SK-N-SH (cell line): ENCODE measurements at regions not wholly inside any gene's neighbourhood (a gene's known extent, or its start where the extent isn't known, plus 50 kb on each side); places are given as distances from the start of the nearest gene placed in this dataset.

Experiments used
- EP300 ChIP-seq, 2 experiments: IDR thresholded peaks; 2 replicates each; pipeline versions ENCODE4 v1.4.0 to v1.6.1; 2012; ENCODE audit warnings: borderline replicate concordance in 1 of 2, low read depth in 1 of 2, low read length in 1 of 2
- MXI1 ChIP-seq: IDR thresholded peaks from 2 replicates; pipeline ENCODE4 v1.6.1; 2012; ENCODE audit warnings: mild to moderate bottlenecking, low read depth, low read length, improper control_type of control experiment
- POLR2AphosphoS5 ChIP-seq: IDR thresholded peaks from 2 replicates; pipeline ENCODE4 v1.6.1; 2012; ENCODE audit warnings: low read depth, low read length
- SMC3 ChIP-seq: IDR thresholded peaks from 2 replicates; pipeline ENCODE4 v1.6.1; 2012; ENCODE audit warnings: low read depth, low read length, improper control_type of control experiment
- TF ChIP-seq, protein P1 (sequence below): fragments of 200-600 bp; sonication (generic); IDR thresholded peaks from 2 replicates; pipeline ENCODE4 v1.6.1; 2017; ENCODE audit warnings: antibody characterized with exemption, mild to moderate bottlenecking, moderate library complexity
- TF ChIP-seq, protein P2 (sequence below): IDR thresholded peaks from 2 replicates; pipeline ENCODE4 v1.4.0; 2012; ENCODE audit warnings: low read depth
- TF ChIP-seq, protein P3 (sequence below): fragments of 150-350 bp; IDR thresholded peaks from 2 replicates; pipeline ENCODE4 v1.6.1; 2017; ENCODE audit warnings: antibody characterized with exemption, low read length, low read depth, borderline replicate concordance

DNA sequence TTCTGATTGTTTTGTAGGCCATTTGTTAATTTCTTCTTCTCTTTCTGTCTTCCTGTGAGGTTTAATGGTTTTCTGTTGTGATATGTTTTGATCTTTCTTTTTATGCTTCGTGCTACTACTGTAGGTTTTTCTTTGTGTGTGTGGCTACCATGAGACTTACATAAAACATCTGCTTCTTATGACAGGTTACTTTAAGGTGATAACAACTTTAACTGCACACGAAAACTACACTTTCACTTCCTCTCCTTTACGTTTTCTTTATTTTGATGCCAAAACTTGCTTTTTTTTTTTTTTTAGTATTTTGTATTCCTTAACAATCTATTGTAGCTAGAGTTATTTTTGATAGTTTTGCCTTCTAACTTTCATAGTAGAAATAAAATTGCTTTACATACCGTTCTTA lies 691.3 kb downstream of the TSN start:
- TF ChIP-seq, protein P1, sequence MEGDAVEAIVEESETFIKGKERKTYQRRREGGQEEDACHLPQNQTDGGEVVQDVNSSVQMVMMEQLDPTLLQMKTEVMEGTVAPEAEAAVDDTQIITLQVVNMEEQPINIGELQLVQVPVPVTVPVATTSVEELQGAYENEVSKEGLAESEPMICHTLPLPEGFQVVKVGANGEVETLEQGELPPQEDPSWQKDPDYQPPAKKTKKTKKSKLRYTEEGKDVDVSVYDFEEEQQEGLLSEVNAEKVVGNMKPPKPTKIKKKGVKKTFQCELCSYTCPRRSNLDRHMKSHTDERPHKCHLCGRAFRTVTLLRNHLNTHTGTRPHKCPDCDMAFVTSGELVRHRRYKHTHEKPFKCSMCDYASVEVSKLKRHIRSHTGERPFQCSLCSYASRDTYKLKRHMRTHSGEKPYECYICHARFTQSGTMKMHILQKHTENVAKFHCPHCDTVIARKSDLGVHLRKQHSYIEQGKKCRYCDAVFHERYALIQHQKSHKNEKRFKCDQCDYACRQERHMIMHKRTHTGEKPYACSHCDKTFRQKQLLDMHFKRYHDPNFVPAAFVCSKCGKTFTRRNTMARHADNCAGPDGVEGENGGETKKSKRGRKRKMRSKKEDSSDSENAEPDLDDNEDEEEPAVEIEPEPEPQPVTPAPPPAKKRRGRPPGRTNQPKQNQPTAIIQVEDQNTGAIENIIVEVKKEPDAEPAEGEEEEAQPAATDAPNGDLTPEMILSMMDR = no peak
- TF ChIP-seq EP300 (IDR thresholded peaks at IDR 0.05; ENCODE audit: borderline replicate concordance in 1 of 2, low read depth in 1 of 2, low read length in 1 of 2) (no peak), POLR2AphosphoS5 (no peak), SMC3 (no peak), MXI1 (no peak)
- TF ChIP-seq, protein P2, sequence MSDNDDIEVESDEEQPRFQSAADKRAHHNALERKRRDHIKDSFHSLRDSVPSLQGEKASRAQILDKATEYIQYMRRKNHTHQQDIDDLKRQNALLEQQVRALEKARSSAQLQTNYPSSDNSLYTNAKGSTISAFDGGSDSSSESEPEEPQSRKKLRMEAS = no peak
- TF ChIP-seq, protein P3, sequence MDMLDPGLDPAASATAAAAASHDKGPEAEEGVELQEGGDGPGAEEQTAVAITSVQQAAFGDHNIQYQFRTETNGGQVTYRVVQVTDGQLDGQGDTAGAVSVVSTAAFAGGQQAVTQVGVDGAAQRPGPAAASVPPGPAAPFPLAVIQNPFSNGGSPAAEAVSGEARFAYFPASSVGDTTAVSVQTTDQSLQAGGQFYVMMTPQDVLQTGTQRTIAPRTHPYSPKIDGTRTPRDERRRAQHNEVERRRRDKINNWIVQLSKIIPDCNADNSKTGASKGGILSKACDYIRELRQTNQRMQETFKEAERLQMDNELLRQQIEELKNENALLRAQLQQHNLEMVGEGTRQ = no peak
